ENCODE measurements at regions not wholly inside any gene's neighbourhood (a gene's known extent, or its start where the extent isn't known, plus 50 kb on each side); places are given as distances from the start of the nearest gene placed in this dataset.

DNA sequence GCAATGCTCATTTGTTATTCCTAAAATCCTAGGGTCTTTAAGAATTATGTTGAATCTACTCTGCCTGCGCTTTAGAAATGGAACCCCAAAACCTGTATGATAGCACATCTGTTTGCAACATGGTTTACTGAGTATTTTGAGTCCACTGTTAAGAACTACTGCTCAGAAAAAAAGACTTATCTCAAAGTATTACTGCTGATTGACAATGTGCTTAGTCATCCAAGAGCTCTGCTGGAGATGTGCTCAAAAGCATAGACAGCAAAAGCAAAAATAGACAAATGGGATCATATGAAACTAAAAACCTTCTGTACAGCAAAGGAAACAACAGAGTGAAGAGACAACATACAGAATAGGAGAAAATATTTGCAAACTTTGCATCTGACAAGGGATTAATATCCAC, 107.0 kb downstream of the CTH start:
- no peak for FAIRE-seq
- WGBS, 2 experiments (ENCODE audit: extremely low coverage in 1 of 2, insufficient coverage in 1 of 2, insufficient read length in 1 of 2, insufficient replicate concordance in 2 of 2, low coverage in 1 of 2, low lambda C conversion rate in 2 of 2, missing lambda C conversion rate in 1 of 2), result 88% methylated on average over 1 of the region's 1 CpG; no CpG with 5 or more reads in 1 of the 2 experiments
- TF ChIP-seq SIN3A (conservative IDR thresholded peaks at IDR 0.05 in 1 of 2, IDR thresholded peaks at IDR 0.05 in 1 of 2; ENCODE audit: low read depth in 1 of 2, low read length in 2 of 2) (no peak), SP1 (IDR thresholded peaks at IDR 0.05; ENCODE audit: low read depth, low read length) (no peak), POU5F1 (IDR thresholded peaks at IDR 0.05; ENCODE audit: low read depth, low read length) (no peak), KDM4A (IDR thresholded peaks at IDR 0.05; ENCODE audit: low read depth, low read length, severe bottlenecking) (no peak), TAF1 (IDR thresholded peaks at IDR 0.05; ENCODE audit: low read depth, low read length) (no peak), CBX8 (IDR thresholded peaks at IDR 0.05; ENCODE audit: borderline replicate concordance, low read depth, low read length) (no peak), CHD2 (IDR thresholded peaks at IDR 0.05; ENCODE audit: low read length) (no peak), TCF12 (IDR thresholded peaks at IDR 0.05; ENCODE audit: low read depth, low read length) (no peak), TEAD4 (IDR thresholded peaks at IDR 0.05; ENCODE audit: low read depth, low read length) (no peak), PHF8 (conservative IDR thresholded peaks at IDR 0.05; ENCODE audit: low read depth, low read length) (no peak), CEBPB (IDR thresholded peaks at IDR 0.05; ENCODE audit: low read depth, low read length) (no peak), CTBP2 (IDR thresholded peaks at IDR 0.05; ENCODE audit: borderline replicate concordance, insufficient read depth, insufficient read length, low read length) (no peak), BACH1 (IDR thresholded peaks at IDR 0.05; ENCODE audit: low read length) (no peak), HDAC6 (IDR thresholded peaks at IDR 0.05; ENCODE audit: low read depth, low read length) (no peak), NRF1 (IDR thresholded peaks at IDR 0.05; ENCODE audit: low read depth, low read length) (no peak)
- TF ChIP-seq, protein P1, sequence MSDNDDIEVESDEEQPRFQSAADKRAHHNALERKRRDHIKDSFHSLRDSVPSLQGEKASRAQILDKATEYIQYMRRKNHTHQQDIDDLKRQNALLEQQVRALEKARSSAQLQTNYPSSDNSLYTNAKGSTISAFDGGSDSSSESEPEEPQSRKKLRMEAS (IDR thresholded peaks at IDR 0.05), result no peak

More for the DNA sequence above, 107.0 kb downstream of the CTH start:
- Histone ChIP-seq H3K36me3 (ENCODE audit: control insufficient read depth in 2 of 4, insufficient read depth in 4 of 4, low read length in 3 of 4) (no peaks in the 10 kb centered on the region), H3K79me1 (ENCODE audit: low read depth, low read length) (no peaks in the 10 kb centered on the region), H4K91ac (replicated peaks; ENCODE audit: insufficient read length, low read length) (no peak overlapping the region), H3K9me3 (ENCODE audit: insufficient read depth in 2 of 2, low read depth in 1 of 2, low read length in 1 of 2) (no peaks in the 10 kb centered on the region), H3K9ac (replicated peaks in 1 of 4; ENCODE audit: extremely low read depth in 1 of 4, low read depth in 3 of 4, low read length in 3 of 4) (no peak overlapping the region), H3K4me3 (ENCODE audit: extremely low read depth in 1 of 4, insufficient read depth in 2 of 4, low read depth in 3 of 4, low read length in 4 of 4) (no peak overlapping the region), H2AK5ac (ENCODE audit: low read depth, low read length) (no peak overlapping the region), H2BK15ac (ENCODE audit: low read length) (no peak overlapping the region), H3K23me2 (ENCODE audit: low read depth, low read length) (no peaks in the 10 kb centered on the region), H2BK120ac (replicated peaks; ENCODE audit: low read depth, low read length) (no peak overlapping the region), H3K14ac (ENCODE audit: insufficient read length) (no peak overlapping the region), H3K18ac (ENCODE audit: extremely low read depth, low read length) (no peak overlapping the region), H3K27ac (ENCODE audit: low read depth, low read length) (no peak overlapping the region), H3K4me2 (ENCODE audit: insufficient read depth in 1 of 2, low read depth in 2 of 2, low read length in 2 of 2) (no peak overlapping the region), H3K79me2 (ENCODE audit: control insufficient read depth in 1 of 2, insufficient read depth in 2 of 2, low read length in 2 of 2) (no peaks in the 10 kb centered on the region), H2BK5ac (ENCODE audit: low read depth, low read length) (no peak overlapping the region), H3K27me3 (replicated peaks in 1 of 4; ENCODE audit: control insufficient read depth in 3 of 4, extremely low read depth in 1 of 4, insufficient read depth in 3 of 4, low read length in 3 of 4) (no peaks in the 10 kb centered on the region), H3K4ac (replicated peaks; ENCODE audit: insufficient read length, low read depth, low read length) (no peak overlapping the region), H4K8ac (ENCODE audit: extremely low read depth, insufficient read depth, low read length) (no peak overlapping the region), H3K56ac (replicated peaks; ENCODE audit: insufficient read length, low read depth, low read length) (no peak overlapping the region), H4K5ac (ENCODE audit: insufficient read length, low read depth, low read length) (no peak overlapping the region), H2BK20ac (ENCODE audit: low read length) (no peak overlapping the region), H3K4me1 (replicated peaks in 1 of 4; ENCODE audit: control insufficient read depth in 3 of 4, insufficient read depth in 4 of 4, low read length in 3 of 4) (no peaks in the 10 kb centered on the region), H4K20me1 (replicated peaks in 1 of 2; ENCODE audit: control insufficient read depth in 1 of 2, insufficient read depth in 2 of 2, low read length in 2 of 2) (no peaks in the 10 kb centered on the region), H2AFZ (ENCODE audit: low read length) (peak overlapping the region; percentile 35; the same call in 1 of the 2 replicates), H2BK12ac (ENCODE audit: low read depth, low read length) (no peak overlapping the region), H3K23ac (ENCODE audit: insufficient read length) (no peak overlapping the region)
- DNase-seq (ENCODE audit: low read depth in 1 of 2, low spot score in 2 of 2), result no peak
- ChIA-PET CTCF (ENCODE audit: partially characterized antibody) (interaction anchor here (1.4 to 2.5 kb wide), 2 partner anchors 10 to 532 kb away, joined by 3 to 9 read pairs; no protein-coding TSS in a partner anchor), POLR2A (ENCODE audit: partially characterized antibody) (no interaction called here)
